MCF 10A (cell line): ENCODE measurements at regions not wholly inside any gene's neighbourhood (a gene's known extent, or its start where the extent isn't known, plus 50 kb on each side); places are given as distances from the start of the nearest gene placed in this dataset.
A peak's percentile ranks its signal among the peaks of the same experiment; 100 is the strongest.

ENCODE experiments used
- BruUV-seq: library from RNA; stranded (reverse); fragments of 400-500 nt; replicated peaks from 2 replicates; lab custom pipeline; 2021; lab: Mats Ljungman, UMichigan
- CTCF ChIA-PET: fragments of 300-600 bp; sonication (Branson Sonifier 250); formaldehyde crosslinking; extraction: SDS; loops from one replicate; lab custom pipeline; 2021; ENCODE audit warnings: antibody characterized with exemption, inconsistent platforms; lab: Yijun Ruan, JAX
- POLR2A ChIA-PET: fragments of 300-600, 350-650 bp; sonication (Branson Sonifier 250); formaldehyde crosslinking; extraction: SDS; loops from one replicate; lab custom pipeline; 2020; ENCODE audit warnings: antibody characterized with exemption, inconsistent platforms; lab: Yijun Ruan, JAX
- DNase-seq: peaks from one replicate; pipeline ENCODE4 v3.0.0-alpha.2; 2018; ENCODE audit not compliant: unreplicated experiment
- H3K27ac Mint-ChIP-seq: one replicate; pipeline ENCODE4 v1.8.0; 2022; ENCODE audit warnings: mild to moderate bottlenecking, low read depth, mixed read lengths; ENCODE audit not compliant: unreplicated experiment
- H3K27me3 Mint-ChIP-seq: one replicate; pipeline ENCODE4 v1.8.0; 2022; ENCODE audit warnings: mixed read lengths; ENCODE audit not compliant: insufficient read depth, unreplicated experiment
- H3K36me3 Mint-ChIP-seq: one replicate; pipeline ENCODE4 v1.8.0; 2022; ENCODE audit warnings: mild to moderate bottlenecking, moderate library complexity, mixed read lengths; ENCODE audit not compliant: insufficient read depth, unreplicated experiment
- H3K4me1 Mint-ChIP-seq: one replicate; pipeline ENCODE4 v1.8.0; 2022; ENCODE audit warnings: mixed read lengths; ENCODE audit not compliant: insufficient read depth, unreplicated experiment
- H3K4me3 Mint-ChIP-seq: one replicate; pipeline ENCODE4 v1.8.0; 2022; ENCODE audit warnings: mild to moderate bottlenecking, moderate library complexity, mixed read lengths; ENCODE audit not compliant: unreplicated experiment
- H3K9me3 Mint-ChIP-seq: one replicate; pipeline ENCODE4 v1.8.0; 2022; ENCODE audit warnings: mixed read lengths; ENCODE audit not compliant: unreplicated experiment
- CTCF ChIP-seq: fragments of 200-600 bp; IDR thresholded peaks from one replicate; pipeline ENCODE4 v1.8.0; 2022; ENCODE audit warnings: antibody characterized with exemption, mild to moderate bottlenecking; ENCODE audit not compliant: unreplicated experiment
- intact Hi-C: fragments of 100-400 bp; cut with micrococcal nuclease; formaldehyde crosslinking; loops from 2 replicates; pipeline ENCODE4 v1.14.1; 2022

- intact Hi-C loops, result no loop called here
- Mint-ChIP-seq H3K27me3 (peaks cover 73% of the 10 kb centered on the region), H3K36me3 (no peaks in the 10 kb centered on the region), H3K27ac (no peak overlapping the region), H3K4me1 (no peaks in the 10 kb centered on the region), H3K4me3 (no peak overlapping the region), H3K9me3 (no peaks in the 10 kb centered on the region)
- POLR2A ChIA-PET, result no interaction called here
- DNase-seq, result no peak
- CTCF ChIA-PET, result interaction anchor here (0.7 to 1.2 kb wide), 2 partner anchors 17 to 1444 kb away, joined by 3 to 4 read pairs; no protein-coding TSS in a partner anchor
- BruUV-seq, result no TSS peak
- TF ChIP-seq CTCF, result no peak
Measured at GRCh38 chr1:112165375-112165774, 175.9 kb upstream of the KCND3 start.

- no peak for TF ChIP-seq CTCF
- POLR2A ChIA-PET, result no interaction called here
- Mint-ChIP-seq H3K4me3 (no peak overlapping the region), H3K27ac (no peak overlapping the region), H3K36me3 (no peaks in the 10 kb centered on the region), H3K27me3 (peaks cover 53% of the 10 kb centered on the region), H3K9me3 (peaks cover 7% of the 10 kb centered on the region), H3K4me1 (no peaks in the 10 kb centered on the region)
- DNase-seq, result no peak
- BruUV-seq, result no TSS peak
- intact Hi-C loops, result no loop called here
- CTCF ChIA-PET, result interaction anchor here (0.6 kb wide), 1 partner anchor 108 kb away, joined by 3 read pairs; no protein-coding TSS in a partner anchor
Measured at GRCh38 chr1:112169517-112169916, 180.0 kb upstream of the KCND3 start.

GRCh38 chr1:112172294-112172882 lies 182.9 kb upstream of the KCND3 start:
- H3K4me1 Mint-ChIP-seq, result no peaks in the 10 kb centered on the region
- H3K9me3 Mint-ChIP-seq, result peaks cover 7% of the 10 kb centered on the region
- POLR2A ChIA-PET, result no interaction called here
- H3K36me3 Mint-ChIP-seq, result no peaks in the 10 kb centered on the region
- TF ChIP-seq CTCF, result no peak
- CTCF ChIA-PET, result interaction anchor here (0.6 kb wide), 1 partner anchor 1405 kb away, joined by 3 read pairs; no protein-coding TSS in a partner anchor
- BruUV-seq, result no TSS peak
- intact Hi-C loops, result no loop called here
- H3K27me3 Mint-ChIP-seq, result peaks cover 25% of the 10 kb centered on the region
- no peak overlapping the region for H3K4me3 Mint-ChIP-seq
- H3K27ac Mint-ChIP-seq, result no peak overlapping the region
- peak; percentile 82 for DNase-seq

- peaks cover 3% of the 10 kb centered on the region for H3K9me3 Mint-ChIP-seq
- intact Hi-C loops, result no loop called here
- ChIA-PET POLR2A (no interaction called here), CTCF (no interaction called here)
- no peak for TF ChIP-seq CTCF
- BruUV-seq, result no TSS peak
- DNase-seq, result no peak
- H3K4me3 Mint-ChIP-seq, result no peak overlapping the region
- H3K27ac Mint-ChIP-seq, result no peak overlapping the region
- H3K27me3 Mint-ChIP-seq, result no peaks in the 10 kb centered on the region
- no peaks in the 10 kb centered on the region for H3K4me1 Mint-ChIP-seq
- H3K36me3 Mint-ChIP-seq, result no peaks in the 10 kb centered on the region
Measured at GRCh38 chr1:112177314-112177713, 187.8 kb upstream of the KCND3 start.
